H1 (cell line): ENCODE measurements at regions not wholly inside any gene's neighbourhood (a gene's known extent, or its start where the extent isn't known, plus 50 kb on each side); places are given as distances from the start of the nearest gene placed in this dataset.

Experiments used
- CTCF ChIA-PET: fragments of 300-600 bp; sonication (Branson Sonifier 250); formaldehyde crosslinking; loops from one replicate; lab custom pipeline; 2021; ENCODE audit not compliant: partially characterized antibody; lab: Charles Lee
- POLR2A ChIA-PET: fragments of 300-600 bp; sonication (Branson Sonifier 250); formaldehyde crosslinking; loops from one replicate; lab custom pipeline; 2021; ENCODE audit warnings: inconsistent platforms; ENCODE audit not compliant: partially characterized antibody; lab: Charles Lee
- DNase-seq, 2 experiments: peaks; one replicate each; pipeline versions ENCODE4 v3.0.0 to v3.0.0-alpha.2; 2010 to 2022; ENCODE audit warnings: low spot score in 2 of 2, low read depth in 1 of 2, mixed read lengths in 1 of 2
- FAIRE-seq: peaks from 2 replicates; lab custom pipeline; 2011; peaks lifted over from hg19 to GRCh38; lab: Jason Lieb, UNC
- H2AFZ ChIP-seq: 2 replicates; pipeline ENCODE4 v1.8.1; 2012; ENCODE audit warnings: low read length, inconsistent platforms
- H2AK5ac ChIP-seq: 2 replicates; pipeline ENCODE4 v1.6.1; 2013; ENCODE audit warnings: low read depth, low read length
- H2BK120ac ChIP-seq: replicated peaks from 2 replicates; pipeline ENCODE3; 2013; ENCODE audit warnings: low read depth, low read length, inconsistent platforms
- H2BK12ac ChIP-seq: 2 replicates; pipeline ENCODE4 v1.6.1; 2013; ENCODE audit warnings: low read depth, low read length
- H2BK15ac ChIP-seq: 2 replicates; pipeline ENCODE4 v1.6.1; 2013; ENCODE audit warnings: low read length
- H2BK20ac ChIP-seq: 2 replicates; pipeline ENCODE4 v1.6.1; 2013; ENCODE audit warnings: low read length
- H2BK5ac ChIP-seq: 2 replicates; pipeline ENCODE4 v1.6.1; 2013; ENCODE audit warnings: low read depth, low read length
- H3K14ac ChIP-seq: 2 replicates; pipeline ENCODE4 v1.6.1; 2013; ENCODE audit warnings: inconsistent platforms; ENCODE audit not compliant: insufficient read length
- H3K18ac ChIP-seq: 2 replicates; pipeline ENCODE4 v1.6.1; 2013; ENCODE audit warnings: low read length; ENCODE audit errors: extremely low read depth
- H3K23ac ChIP-seq: 2 replicates; pipeline ENCODE4 v1.6.1; 2013; ENCODE audit warnings: inconsistent platforms; ENCODE audit not compliant: insufficient read length
- H3K23me2 ChIP-seq: 2 replicates; pipeline ENCODE4 v1.6.1; 2013; ENCODE audit warnings: low read depth, low read length
- H3K27ac ChIP-seq: 2 replicates; pipeline ENCODE4 v1.6.1; 2011; ENCODE audit warnings: low read depth, low read length, inconsistent platforms
- H3K27me3 ChIP-seq, 4 experiments: replicated peaks in 1 of 4; 1 replicate in 1 of 4; 2 replicates in 3 of 4; pipeline versions ENCODE4 v1.6.1 to v1.8.1; 2011 to 2013; ENCODE audit warnings: low read length in 3 of 4, mild to moderate bottlenecking in 3 of 4, inconsistent platforms in 2 of 4, mixed read lengths in 2 of 4, moderate library complexity in 1 of 4; ENCODE audit not compliant: control insufficient read depth in 3 of 4, insufficient read depth in 3 of 4; ENCODE audit errors: extremely low read depth in 1 of 4
- H3K36me3 ChIP-seq, 4 experiments: 2 replicates each; pipeline versions ENCODE4 v1.6.1 to v1.8.1; 2011 to 2013; ENCODE audit warnings: mild to moderate bottlenecking in 4 of 4, low read length in 3 of 4, moderate library complexity in 2 of 4, control low read depth in 1 of 4, inconsistent platforms in 1 of 4; ENCODE audit not compliant: insufficient read depth in 4 of 4, control insufficient read depth in 2 of 4
- H3K4ac ChIP-seq: replicated peaks from 2 replicates; pipeline ENCODE3; 2013; ENCODE audit warnings: low read length, low read depth, mixed read lengths, inconsistent platforms; ENCODE audit not compliant: insufficient read length
- H3K4me1 ChIP-seq, 4 experiments: replicated peaks in 1 of 4; 1 replicate in 1 of 4; 2 replicates in 3 of 4; pipeline versions ENCODE4 v1.6.1 to v1.8.1; 2011 to 2013; ENCODE audit warnings: low read length in 3 of 4, inconsistent platforms in 2 of 4, mixed read lengths in 1 of 4; ENCODE audit not compliant: insufficient read depth in 4 of 4, control insufficient read depth in 3 of 4
- H3K4me2 ChIP-seq, 2 experiments: 2 replicates each; pipeline versions ENCODE4 v1.6.1 to v1.8.1; 2011 to 2013; ENCODE audit warnings: low read depth in 2 of 2, low read length in 2 of 2, control low read depth in 1 of 2, inconsistent platforms in 1 of 2, mild to moderate bottlenecking in 1 of 2; ENCODE audit not compliant: insufficient read depth in 1 of 2
- H3K4me3 ChIP-seq, 4 experiments: fragments of 200-600, 300-600 bp in 1 of 4; sonication (generic), shearing (Covaris generic), sonication (Bioruptor Twin) in 1 of 4; 2 replicates each; pipeline versions ENCODE4 v1.5.1 to v1.8.1; 2011 to 2016; ENCODE audit warnings: low read length in 4 of 4, low read depth in 3 of 4, control low read depth in 2 of 4, inconsistent platforms in 2 of 4, mild to moderate bottlenecking in 2 of 4, mixed read lengths in 1 of 4, moderate library complexity in 1 of 4; ENCODE audit not compliant: insufficient read depth in 2 of 4; ENCODE audit errors: extremely low read depth in 1 of 4
- H3K56ac ChIP-seq: replicated peaks from 2 replicates; pipeline ENCODE3; 2013; ENCODE audit warnings: low read depth, mild to moderate bottlenecking, mixed read lengths, low read length, inconsistent platforms; ENCODE audit not compliant: insufficient read length
- H3K79me1 ChIP-seq: 2 replicates; pipeline ENCODE4 v1.6.1; 2013; ENCODE audit warnings: low read depth, low read length, control low read depth
- H3K79me2 ChIP-seq, 2 experiments: 2 replicates each; pipeline versions ENCODE4 v1.6.1 to v1.8.1; 2012 to 2013; ENCODE audit warnings: low read length in 2 of 2, mild to moderate bottlenecking in 2 of 2, inconsistent platforms in 1 of 2; ENCODE audit not compliant: insufficient read depth in 2 of 2, control insufficient read depth in 1 of 2
- H3K9ac ChIP-seq, 4 experiments: replicated peaks in 1 of 4; 1 replicate in 1 of 4; 2 replicates in 3 of 4; pipeline versions ENCODE4 v1.6.1 to v1.8.1; 2011 to 2013; ENCODE audit warnings: low read depth in 3 of 4, low read length in 3 of 4, control low read depth in 2 of 4, mild to moderate bottlenecking in 2 of 4, moderate library complexity in 2 of 4, inconsistent platforms in 1 of 4; ENCODE audit errors: extremely low read depth in 1 of 4
- H3K9me3 ChIP-seq, 2 experiments: 2 replicates each; pipeline versions ENCODE4 v1.6.1 to v1.8.1; 2012 to 2013; ENCODE audit warnings: mild to moderate bottlenecking in 2 of 2, moderate library complexity in 2 of 2, control low read depth in 1 of 2, inconsistent platforms in 1 of 2, low read depth in 1 of 2, low read length in 1 of 2, mixed read lengths in 1 of 2; ENCODE audit not compliant: insufficient read depth in 2 of 2
- H4K20me1 ChIP-seq, 2 experiments: replicated peaks in 1 of 2; 2 replicates each; pipeline versions ENCODE3 to v1.8.1; 2011 to 2013; ENCODE audit warnings: inconsistent platforms in 2 of 2, low read length in 2 of 2, mild to moderate bottlenecking in 1 of 2; ENCODE audit not compliant: insufficient read depth in 2 of 2, control insufficient read depth in 1 of 2
- H4K5ac ChIP-seq: 2 replicates; pipeline ENCODE4 v1.6.1; 2013; ENCODE audit warnings: low read length, low read depth, mixed read lengths, inconsistent platforms; ENCODE audit not compliant: insufficient read length
- H4K8ac ChIP-seq: 2 replicates; pipeline ENCODE4 v1.8.0; 2013; ENCODE audit warnings: mild to moderate bottlenecking, moderate library complexity, low read length, inconsistent platforms; ENCODE audit not compliant: insufficient read depth; ENCODE audit errors: extremely low read depth
- H4K91ac ChIP-seq: replicated peaks from 2 replicates; pipeline ENCODE3; 2013; ENCODE audit warnings: low read length, mixed read lengths, inconsistent platforms; ENCODE audit not compliant: insufficient read length
- CBX8 ChIP-seq: fragments of 300-800, 300-1000 bp; sonication (generic); IDR thresholded peaks from 2 replicates; pipeline ENCODE4 v1.7.1; 2016; ENCODE audit warnings: low read depth, low read length, borderline replicate concordance
- RAD21 ChIP-seq, 2 experiments: IDR thresholded peaks in 1 of 2; conservative IDR thresholded peaks in 1 of 2; 2 replicates each; pipeline ENCODE4 v1.6.1; 2011; ENCODE audit warnings: low read depth in 2 of 2, low read length in 2 of 2, improper control_type of control experiment in 1 of 2, inconsistent platforms in 1 of 2, mild to moderate bottlenecking in 1 of 2, moderate library complexity in 1 of 2
- WGBS, 2 experiments: shearing (Covaris generic) in 1 of 2; methylation state at CpG; one replicate each; pipeline versions ENCODE4 v1.1.6 to v1.1.7; 2013 to 2015; ENCODE audit warnings: low lambda C conversion rate in 2 of 2, mixed read lengths in 2 of 2, inconsistent platforms in 1 of 2, low coverage in 1 of 2, missing lambda C conversion rate in 1 of 2; ENCODE audit not compliant: insufficient replicate concordance in 2 of 2, insufficient coverage in 1 of 2, insufficient read length in 1 of 2; ENCODE audit errors: extremely low coverage in 1 of 2, missing lambda C conversion rate in 1 of 2; 5-methylcytosine and 5-hydroxymethylcytosine counted together

GRCh38 chr5:61262080-61262479, 70.0 kb upstream of the ZSWIM6 start:
- POLR2A ChIA-PET, result interaction anchor here (1.6 kb wide), 1 partner anchor 16 kb away, joined by 3 read pairs; no protein-coding TSS in a partner anchor

More at GRCh38 chr5:61262080-61262479, 70.0 kb upstream of the ZSWIM6 start:
- H3K36me3 ChIP-seq, result no peaks in the 10 kb centered on the region
- no peak overlapping the region for H3K14ac ChIP-seq
- no peaks in the 10 kb centered on the region for H3K9me3 ChIP-seq
- no peaks in the 10 kb centered on the region for H3K79me1 ChIP-seq
- no peak overlapping the region for H2BK120ac ChIP-seq
- DNase-seq (no peak), FAIRE-seq (no peak)
- 82% methylated on average over 5 of the region's 5 CpGs; no CpG with 5 or more reads in 1 of the 2 experiments for WGBS, 2 experiments
- no peak overlapping the region for H3K4me3 ChIP-seq
- H4K91ac ChIP-seq, result no peak overlapping the region
- H3K79me2 ChIP-seq, result no peaks in the 10 kb centered on the region
- H2BK20ac ChIP-seq, result no peak overlapping the region
- H3K27me3 ChIP-seq, result no peaks in the 10 kb centered on the region
- no peak overlapping the region for H3K9ac ChIP-seq
- no peak overlapping the region for H2BK12ac ChIP-seq
- no peak overlapping the region for H2BK5ac ChIP-seq
- no peak overlapping the region for H2AFZ ChIP-seq
- H4K20me1 ChIP-seq, result no peaks in the 10 kb centered on the region
- no peak overlapping the region for H2AK5ac ChIP-seq
- no peak overlapping the region for H4K8ac ChIP-seq
- no peak overlapping the region for H3K27ac ChIP-seq
- H4K5ac ChIP-seq, result no peak overlapping the region
- TF ChIP-seq CBX8, result no peak
- 0 out of 4 replicates have a peak, but pooled peaks of 1 of the 2 experiments have one; percentile 1 for TF ChIP-seq RAD21 (IDR thresholded peaks at IDR 0.05 in 1 of 2, conservative IDR thresholded peaks at IDR 0.05 in 1 of 2; ENCODE audit: low read depth in 2 of 2, low read length in 2 of 2)
- no peak overlapping the region for H3K4me2 ChIP-seq
- no peaks in the 10 kb centered on the region for H3K23me2 ChIP-seq
- H3K56ac ChIP-seq, result no peak overlapping the region
- no peak overlapping the region for H3K4ac ChIP-seq
- no peak overlapping the region for H3K23ac ChIP-seq
- CTCF ChIA-PET, result interaction anchor here (1.2 to 1.8 kb wide), 3 partner anchors 8 to 206 kb away, joined by 3 to 4 read pairs (median 4); no protein-coding TSS in a partner anchor
- no peak overlapping the region for H3K18ac ChIP-seq
- no peaks in the 10 kb centered on the region; a peak in 1 of 7 replicates for H3K4me1 ChIP-seq
- no peak overlapping the region for H2BK15ac ChIP-seq
